KMS-11 (cell line): ENCODE measurements at regions not wholly inside any gene's neighbourhood (a gene's known extent, or its start where the extent isn't known, plus 50 kb on each side); places are given as distances from the start of the nearest gene placed in this dataset.

Experiments
- H2AFZ ChIP-seq: fragments of 200-600 bp; sonication (generic); 2 replicates; pipeline ENCODE4 v1.6.1; 2016; ENCODE audit warnings: antibody characterized with exemption, mixed run types, low read depth
- H3K27ac ChIP-seq: fragments of 200-600 bp; sonication (generic); 2 replicates; pipeline ENCODE4 v1.6.1; 2016; ENCODE audit warnings: mild to moderate bottlenecking, mixed run types
- H3K27me3 ChIP-seq: fragments of 200-600 bp; sonication (generic); 2 replicates; pipeline ENCODE4 v1.6.1; 2017; ENCODE audit warnings: mild to moderate bottlenecking, low read depth, mixed run types, moderate library complexity; ENCODE audit not compliant: insufficient read depth
- H3K36me3 ChIP-seq: fragments of 200-600 bp; sonication (generic); 2 replicates; pipeline ENCODE4 v1.6.1; 2017; ENCODE audit warnings: mild to moderate bottlenecking, mixed run types; ENCODE audit not compliant: insufficient read depth
- H3K4me1 ChIP-seq: fragments of 200-600 bp; sonication (generic); 2 replicates; pipeline ENCODE4 v1.6.1; 2016; ENCODE audit warnings: mild to moderate bottlenecking, low read depth, mixed run types; ENCODE audit not compliant: poor library complexity, severe bottlenecking
- H3K4me2 ChIP-seq: fragments of 200-600 bp; sonication (generic); 2 replicates; pipeline ENCODE4 v1.7.0; 2016; ENCODE audit warnings: mild to moderate bottlenecking, mixed run types
- H3K4me3 ChIP-seq: fragments of 200-600 bp; sonication (generic); IDR thresholded peaks from 2 replicates; pipeline ENCODE4 v1.6.1; 2017; ENCODE audit warnings: low read depth, low read length, mixed read lengths; ENCODE audit not compliant: insufficient read depth
- H3K79me2 ChIP-seq: fragments of 200-600 bp; sonication (generic); 2 replicates; pipeline ENCODE4 v1.6.1; 2016; ENCODE audit warnings: low read depth, mixed run types; ENCODE audit not compliant: insufficient read depth
- H3K9ac ChIP-seq: fragments of 200-600 bp; sonication (generic); 2 replicates; pipeline ENCODE4 v1.6.1; 2016; ENCODE audit warnings: mild to moderate bottlenecking, mixed run types
- H4K20me1 ChIP-seq: fragments of 200-600 bp; sonication (generic); 2 replicates; pipeline ENCODE4 v1.6.1; 2016; ENCODE audit warnings: mild to moderate bottlenecking, mixed run types; ENCODE audit not compliant: insufficient read depth
- TF ChIP-seq, protein P1 (sequence below): fragments of 200-600 bp; sonication (generic); conservative IDR thresholded peaks from 2 replicates; pipeline ENCODE4 v1.6.1; 2017; ENCODE audit warnings: low read depth, mild to moderate bottlenecking, antibody characterized with exemption, low read length, moderate library complexity, mixed read lengths

DNA sequence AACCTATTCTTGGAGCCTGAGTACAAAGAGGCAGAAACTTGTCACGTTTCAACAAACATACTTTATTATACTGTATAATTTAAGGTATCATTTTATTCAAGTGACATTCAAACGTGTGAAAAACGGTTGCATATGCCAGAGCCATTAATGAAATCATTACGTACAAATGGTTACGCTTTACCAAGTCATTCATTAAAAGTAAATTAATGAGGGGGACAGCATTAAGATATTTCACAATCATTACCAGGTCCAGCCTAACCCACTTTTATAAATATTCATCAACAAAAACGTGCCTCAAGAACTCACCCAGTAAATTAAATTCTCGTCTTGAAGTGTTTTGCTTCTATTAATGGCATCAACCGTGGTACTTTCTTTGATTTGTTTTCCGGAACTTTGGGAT, 253.0 kb downstream of the RPS24 start:
- H3K27me3 ChIP-seq: no peaks in the 10 kb centered on the region
- H3K4me3 ChIP-seq: no peak overlapping the region
- no peak overlapping the region for H3K27ac ChIP-seq
- H3K36me3 ChIP-seq: no peaks in the 10 kb centered on the region
- no peaks in the 10 kb centered on the region for H3K79me2 ChIP-seq
- no peaks in the 10 kb centered on the region for H4K20me1 ChIP-seq
- H3K9ac ChIP-seq: no peak overlapping the region
- no peaks in the 10 kb centered on the region for H3K4me1 ChIP-seq
- H3K4me2 ChIP-seq: no peak overlapping the region
- TF ChIP-seq, protein P1, sequence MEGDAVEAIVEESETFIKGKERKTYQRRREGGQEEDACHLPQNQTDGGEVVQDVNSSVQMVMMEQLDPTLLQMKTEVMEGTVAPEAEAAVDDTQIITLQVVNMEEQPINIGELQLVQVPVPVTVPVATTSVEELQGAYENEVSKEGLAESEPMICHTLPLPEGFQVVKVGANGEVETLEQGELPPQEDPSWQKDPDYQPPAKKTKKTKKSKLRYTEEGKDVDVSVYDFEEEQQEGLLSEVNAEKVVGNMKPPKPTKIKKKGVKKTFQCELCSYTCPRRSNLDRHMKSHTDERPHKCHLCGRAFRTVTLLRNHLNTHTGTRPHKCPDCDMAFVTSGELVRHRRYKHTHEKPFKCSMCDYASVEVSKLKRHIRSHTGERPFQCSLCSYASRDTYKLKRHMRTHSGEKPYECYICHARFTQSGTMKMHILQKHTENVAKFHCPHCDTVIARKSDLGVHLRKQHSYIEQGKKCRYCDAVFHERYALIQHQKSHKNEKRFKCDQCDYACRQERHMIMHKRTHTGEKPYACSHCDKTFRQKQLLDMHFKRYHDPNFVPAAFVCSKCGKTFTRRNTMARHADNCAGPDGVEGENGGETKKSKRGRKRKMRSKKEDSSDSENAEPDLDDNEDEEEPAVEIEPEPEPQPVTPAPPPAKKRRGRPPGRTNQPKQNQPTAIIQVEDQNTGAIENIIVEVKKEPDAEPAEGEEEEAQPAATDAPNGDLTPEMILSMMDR: no peak
- no peak overlapping the region for H2AFZ ChIP-seq

DNA sequence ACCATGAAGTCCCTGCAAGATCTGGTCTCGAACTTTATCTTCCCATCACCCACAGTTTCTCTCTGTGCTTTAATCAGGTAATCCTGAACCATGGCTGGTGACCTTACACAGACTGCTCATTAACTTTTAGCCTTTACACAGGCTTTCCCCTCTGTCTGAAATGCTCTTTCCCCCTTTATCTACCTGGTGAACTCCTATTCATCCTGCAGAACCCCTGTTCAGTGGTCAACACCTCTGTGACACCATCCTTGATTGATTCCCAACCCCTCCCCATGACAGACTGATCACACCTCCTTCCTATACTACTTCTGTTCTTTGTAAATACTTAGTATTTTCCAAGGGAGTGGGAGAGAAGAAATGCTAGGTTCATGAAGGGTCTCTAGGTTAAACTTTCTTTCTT, 254.0 kb downstream of the RPS24 start:
- no peaks in the 10 kb centered on the region for H3K4me1 ChIP-seq
- no peak overlapping the region for H2AFZ ChIP-seq
- no peak overlapping the region for H3K27ac ChIP-seq
- no peaks in the 10 kb centered on the region for H3K36me3 ChIP-seq
- no peaks in the 10 kb centered on the region for H3K79me2 ChIP-seq
- no peak overlapping the region for H3K4me2 ChIP-seq
- H3K27me3 ChIP-seq: no peaks in the 10 kb centered on the region
- TF ChIP-seq, protein P1: no peak
- no peaks in the 10 kb centered on the region for H4K20me1 ChIP-seq
- H3K9ac ChIP-seq: no peak overlapping the region
- H3K4me3 ChIP-seq: no peak overlapping the region

DNA sequence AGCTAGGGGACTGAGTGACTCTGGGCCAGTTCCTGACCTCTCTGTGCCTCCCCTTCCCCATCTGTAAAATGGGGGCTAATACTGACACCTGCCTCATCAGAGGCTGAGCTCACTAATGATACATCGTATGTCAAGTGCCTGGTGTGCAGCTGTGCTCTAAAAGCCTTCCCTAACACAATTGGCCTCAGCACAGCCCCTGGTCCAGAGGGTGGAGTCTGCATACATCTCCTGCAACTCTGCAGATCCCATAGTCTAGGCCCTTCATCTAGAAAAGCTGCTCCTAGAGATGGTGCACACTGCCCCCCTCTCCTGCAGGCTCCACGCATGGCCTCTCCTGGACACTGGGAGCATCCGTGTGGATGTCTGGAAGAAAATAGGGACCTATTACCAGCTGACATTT, 255.0 kb downstream of the RPS24 start:
- H3K27ac ChIP-seq: no peak overlapping the region
- H3K79me2 ChIP-seq: no peaks in the 10 kb centered on the region
- H4K20me1 ChIP-seq: no peaks in the 10 kb centered on the region
- H3K9ac ChIP-seq: no peak overlapping the region
- no peaks in the 10 kb centered on the region for H3K36me3 ChIP-seq
- no peak overlapping the region for H3K4me2 ChIP-seq
- no peaks in the 10 kb centered on the region for H3K4me1 ChIP-seq
- H3K27me3 ChIP-seq: no peaks in the 10 kb centered on the region
- H2AFZ ChIP-seq: no peak overlapping the region
- TF ChIP-seq, protein P1: no peak
- H3K4me3 ChIP-seq: no peak overlapping the region

DNA sequence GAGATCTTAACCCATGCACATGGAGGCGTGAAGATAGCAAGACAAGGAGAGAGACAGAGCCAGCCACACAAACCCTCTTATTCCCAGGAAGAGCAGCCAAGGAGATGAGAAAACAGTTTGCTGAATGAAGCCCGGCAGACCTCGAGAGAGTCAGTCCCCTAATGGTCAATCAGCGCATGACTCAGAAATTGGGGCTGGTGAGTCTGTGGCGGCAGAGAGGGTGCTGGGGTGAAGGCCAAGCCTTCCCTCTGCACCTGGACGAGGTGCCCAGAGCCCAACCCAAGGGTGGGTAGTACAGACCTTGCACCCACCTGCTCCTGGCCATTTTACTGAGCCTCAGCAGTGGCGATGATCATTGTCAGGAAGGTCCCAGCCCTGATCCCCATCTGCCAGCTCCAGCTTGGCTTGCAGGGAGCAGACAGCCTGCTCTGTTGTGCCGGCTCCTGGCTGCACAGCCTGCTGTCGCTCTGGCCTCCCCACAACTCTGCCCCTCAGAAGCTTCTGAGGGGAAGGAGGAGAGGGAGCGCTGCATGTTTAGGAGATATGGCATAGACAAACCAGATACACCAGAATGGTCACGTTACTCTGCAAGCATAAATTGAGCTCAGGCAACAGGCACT, 256.6 kb downstream of the RPS24 start:
- no peaks in the 10 kb centered on the region for H3K27me3 ChIP-seq
- H3K4me3 ChIP-seq: no peak overlapping the region
- H3K4me2 ChIP-seq: no peak overlapping the region
- H3K79me2 ChIP-seq: no peaks in the 10 kb centered on the region
- no peak overlapping the region for H3K27ac ChIP-seq
- H3K9ac ChIP-seq: no peak overlapping the region
- H3K4me1 ChIP-seq: no peaks in the 10 kb centered on the region
- no peak overlapping the region for H2AFZ ChIP-seq
- H3K36me3 ChIP-seq: no peaks in the 10 kb centered on the region
- no peaks in the 10 kb centered on the region for H4K20me1 ChIP-seq
- TF ChIP-seq, protein P1: no peak
